SU-DHL-6 (cell line): ENCODE measurements at regions not wholly inside any gene's neighbourhood (a gene's known extent, or its start where the extent isn't known, plus 50 kb on each side); places are given as distances from the start of the nearest gene placed in this dataset.

ENCODE experiments used
- EZH2phosphoT487 ChIP-seq: fragments of 200-600 bp; sonication (generic), shearing (Covaris generic); conservative IDR thresholded peaks from 2 replicates; pipeline ENCODE4 v1.6.1; 2018; ENCODE audit warnings: mild to moderate bottlenecking, antibody characterized with exemption, low read length, moderate library complexity, mixed read lengths
- TF ChIP-seq, protein P1 (sequence below): fragments of 200-600 bp; sonication (generic); IDR thresholded peaks from one replicate; pipeline ENCODE4 v1.5.1; 2017; ENCODE audit warnings: antibody characterized with exemption, mild to moderate bottlenecking, low read length, moderate library complexity; ENCODE audit not compliant: insufficient read depth, poor library complexity, severe bottlenecking

- TF ChIP-seq, protein P1, sequence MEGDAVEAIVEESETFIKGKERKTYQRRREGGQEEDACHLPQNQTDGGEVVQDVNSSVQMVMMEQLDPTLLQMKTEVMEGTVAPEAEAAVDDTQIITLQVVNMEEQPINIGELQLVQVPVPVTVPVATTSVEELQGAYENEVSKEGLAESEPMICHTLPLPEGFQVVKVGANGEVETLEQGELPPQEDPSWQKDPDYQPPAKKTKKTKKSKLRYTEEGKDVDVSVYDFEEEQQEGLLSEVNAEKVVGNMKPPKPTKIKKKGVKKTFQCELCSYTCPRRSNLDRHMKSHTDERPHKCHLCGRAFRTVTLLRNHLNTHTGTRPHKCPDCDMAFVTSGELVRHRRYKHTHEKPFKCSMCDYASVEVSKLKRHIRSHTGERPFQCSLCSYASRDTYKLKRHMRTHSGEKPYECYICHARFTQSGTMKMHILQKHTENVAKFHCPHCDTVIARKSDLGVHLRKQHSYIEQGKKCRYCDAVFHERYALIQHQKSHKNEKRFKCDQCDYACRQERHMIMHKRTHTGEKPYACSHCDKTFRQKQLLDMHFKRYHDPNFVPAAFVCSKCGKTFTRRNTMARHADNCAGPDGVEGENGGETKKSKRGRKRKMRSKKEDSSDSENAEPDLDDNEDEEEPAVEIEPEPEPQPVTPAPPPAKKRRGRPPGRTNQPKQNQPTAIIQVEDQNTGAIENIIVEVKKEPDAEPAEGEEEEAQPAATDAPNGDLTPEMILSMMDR: no peak
- no peak for TF ChIP-seq EZH2phosphoT487
Measured at GRCh38 chrX:46165866-46166265, 379.4 kb downstream of the ZNF674 start.
